Brain microvascular endothelial cell (primary cell): ENCODE measurements at regions not wholly inside any gene's neighbourhood (a gene's known extent, or its start where the extent isn't known, plus 50 kb on each side); places are given as distances from the start of the nearest gene placed in this dataset.

ENCODE experiments used
- DNase-seq: peaks from one replicate; pipeline ENCODE4 v3.0.0-alpha.2; 2020
- H3K27ac ChIP-seq: fragments of 250-450 bp; sonication (Bioruptor Pico); 2 replicates; pipeline ENCODE4 v1.5.1; 2020; ENCODE audit warnings: mild to moderate bottlenecking, moderate library complexity
- H3K27me3 ChIP-seq: fragments of 250-450 bp; sonication (Bioruptor Pico); replicated peaks from 2 replicates; pipeline ENCODE4 v1.5.1; 2020; ENCODE audit warnings: mild to moderate bottlenecking
- H3K36me3 ChIP-seq: fragments of 250-450 bp; sonication (Bioruptor Pico); replicated peaks from 2 replicates; pipeline ENCODE4 v1.5.1; 2020; ENCODE audit warnings: mild to moderate bottlenecking
- H3K4me3 ChIP-seq: 2 replicates; pipeline ENCODE4 v1.5.1; 2011; ENCODE audit warnings: low read depth, mild to moderate bottlenecking, control low read depth, low read length, moderate library complexity
- CTCF ChIP-seq: IDR thresholded peaks from 2 replicates; pipeline ENCODE4 v1.5.1; 2011; ENCODE audit warnings: low read depth, mild to moderate bottlenecking, moderate library complexity, low read length, control low read depth, inconsistent platforms; ENCODE audit errors: missing control alignments
- in situ Hi-C: cut with HindIII; loops from 2 replicates; pipeline ENCODE4 v1.10.0; 2017; ENCODE audit warnings: low sequenced_read_pairs, low pct_ligation_motif_present

- Histone ChIP-seq H3K36me3 (no peaks in the 10 kb centered on the region), H3K4me3 (no peak overlapping the region), H3K27me3 (no peaks in the 10 kb centered on the region), H3K27ac (no peak overlapping the region)
- no peak for TF ChIP-seq CTCF
- in situ Hi-C loops = no loop called here
- no peak for DNase-seq
Observed at GRCh38 chr3:110855207-110855606, 216.4 kb upstream of the NECTIN3 start.

GRCh38 chr3:110856916-110857315, 214.7 kb upstream of the NECTIN3 start:
- no peaks in the 10 kb centered on the region for H3K27me3 ChIP-seq
- in situ Hi-C loops = no loop called here
- no peak overlapping the region for H3K4me3 ChIP-seq
- H3K36me3 ChIP-seq = no peaks in the 10 kb centered on the region
- DNase-seq = no peak
- no peak for TF ChIP-seq CTCF
- no peak overlapping the region for H3K27ac ChIP-seq

- H3K4me3 ChIP-seq = no peak overlapping the region
Observed at GRCh38 chr3:110858549-110858948, 213.1 kb upstream of the NECTIN3 start.

GRCh38 chr3:110859336-110859735, 212.3 kb upstream of the NECTIN3 start:
- Histone ChIP-seq H3K36me3 (no peaks in the 10 kb centered on the region), H3K27ac (no peak overlapping the region), H3K27me3 (no peaks in the 10 kb centered on the region), H3K4me3 (no peak overlapping the region)
- in situ Hi-C loops = no loop called here
- no peak for DNase-seq
- TF ChIP-seq CTCF = no peak

More at GRCh38 chr3:110858549-110858948, 213.1 kb upstream of the NECTIN3 start:
- H3K36me3 ChIP-seq = no peaks in the 10 kb centered on the region
- H3K27me3 ChIP-seq = no peaks in the 10 kb centered on the region
- in situ Hi-C loops = no loop called here
- DNase-seq = no peak
- TF ChIP-seq CTCF = no peak
- no peak overlapping the region for H3K27ac ChIP-seq

GRCh38 chr3:110859993-110860392, 211.6 kb upstream of the NECTIN3 start:
- Histone ChIP-seq H3K27ac (no peak overlapping the region), H3K4me3 (no peak overlapping the region), H3K27me3 (no peaks in the 10 kb centered on the region), H3K36me3 (no peaks in the 10 kb centered on the region)
- in situ Hi-C loops = no loop called here
- no peak for DNase-seq
- TF ChIP-seq CTCF = no peak

- H3K36me3 ChIP-seq = no peaks in the 10 kb centered on the region
- in situ Hi-C loops = no loop called here
- DNase-seq = no peak
- H3K27me3 ChIP-seq = no peaks in the 10 kb centered on the region
- H3K4me3 ChIP-seq = no peak overlapping the region
- no peak for TF ChIP-seq CTCF
- no peak overlapping the region for H3K27ac ChIP-seq
Observed at GRCh38 chr3:110865934-110866333, 205.7 kb upstream of the NECTIN3 start.
